Stimulated activated CD8-positive, alpha-beta memory T cell treated with anti-CD3 and anti-CD28 coated beads, Interleukin-4, amount 100 ng/mL, for 48 hours (primary cell): ENCODE measurements at regions not wholly inside any gene's neighbourhood (a gene's known extent, or its start where the extent isn't known, plus 50 kb on each side); places are given as distances from the start of the nearest gene placed in this dataset.

Source experiments
- DNase-seq: peaks from one replicate; pipeline ENCODE4 v3.0.0-alpha.2; 2020

GRCh38 chr22:49620666-49621065 lies 207.0 kb downstream of the BRD1 start:
- no peak for DNase-seq

DNA sequence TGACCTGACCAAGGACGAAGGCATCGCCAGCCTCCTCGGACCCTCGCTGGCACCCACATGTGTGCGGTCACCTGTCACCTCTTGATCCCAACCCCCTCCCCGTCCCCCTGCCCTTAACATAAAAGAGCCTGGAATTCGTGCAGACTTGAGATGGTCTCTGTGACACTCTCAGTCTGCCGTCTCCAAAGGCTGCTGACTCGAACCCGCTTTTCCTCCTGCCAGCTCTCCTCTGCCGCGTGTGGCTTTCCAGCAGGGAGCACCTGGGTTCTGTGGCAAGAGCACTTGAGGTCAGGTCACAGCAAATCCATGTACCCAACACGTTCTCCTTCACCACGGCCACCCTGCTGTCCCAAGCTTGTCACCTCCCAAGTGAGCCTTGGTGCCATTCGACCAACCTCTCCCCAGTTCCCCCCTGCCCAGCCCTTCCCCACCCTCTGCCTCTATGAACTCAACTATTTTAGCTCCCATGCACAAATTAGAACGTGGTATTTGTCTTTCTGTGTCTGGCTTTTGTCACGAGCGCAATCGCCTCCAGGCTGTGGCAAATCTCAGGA lies 207.6 kb downstream of the BRD1 start:
- no peak for DNase-seq

GRCh38 chr22:49619301-49619700 lies 208.4 kb downstream of the BRD1 start:
- no peak for DNase-seq

DNA sequence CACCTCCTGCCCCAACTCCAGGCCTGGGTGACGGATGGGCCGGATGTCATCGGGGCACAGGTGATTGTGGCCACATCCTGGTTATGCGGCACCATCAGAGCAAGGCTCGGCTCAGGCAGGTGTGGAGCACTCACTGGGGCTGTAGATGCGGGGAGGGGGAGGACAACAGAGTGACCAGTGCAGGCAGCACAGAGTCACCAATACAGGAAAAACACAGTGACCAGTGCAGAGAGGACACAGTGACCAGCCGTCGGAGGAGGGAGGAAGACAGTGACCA lies 209.1 kb downstream of the BRD1 start:
- no peak for DNase-seq

GRCh38 chr22:49617866-49618676 lies 209.6 kb downstream of the BRD1 start:
- no peak for DNase-seq

- DNase-seq, result no peak
These were observed 210.4 kb downstream of the BRD1 start for GRCh38 chr22:49617264-49617663.

GRCh38 chr22:49616356-49617231 lies 211.1 kb downstream of the BRD1 start:
- no peak for DNase-seq

DNA sequence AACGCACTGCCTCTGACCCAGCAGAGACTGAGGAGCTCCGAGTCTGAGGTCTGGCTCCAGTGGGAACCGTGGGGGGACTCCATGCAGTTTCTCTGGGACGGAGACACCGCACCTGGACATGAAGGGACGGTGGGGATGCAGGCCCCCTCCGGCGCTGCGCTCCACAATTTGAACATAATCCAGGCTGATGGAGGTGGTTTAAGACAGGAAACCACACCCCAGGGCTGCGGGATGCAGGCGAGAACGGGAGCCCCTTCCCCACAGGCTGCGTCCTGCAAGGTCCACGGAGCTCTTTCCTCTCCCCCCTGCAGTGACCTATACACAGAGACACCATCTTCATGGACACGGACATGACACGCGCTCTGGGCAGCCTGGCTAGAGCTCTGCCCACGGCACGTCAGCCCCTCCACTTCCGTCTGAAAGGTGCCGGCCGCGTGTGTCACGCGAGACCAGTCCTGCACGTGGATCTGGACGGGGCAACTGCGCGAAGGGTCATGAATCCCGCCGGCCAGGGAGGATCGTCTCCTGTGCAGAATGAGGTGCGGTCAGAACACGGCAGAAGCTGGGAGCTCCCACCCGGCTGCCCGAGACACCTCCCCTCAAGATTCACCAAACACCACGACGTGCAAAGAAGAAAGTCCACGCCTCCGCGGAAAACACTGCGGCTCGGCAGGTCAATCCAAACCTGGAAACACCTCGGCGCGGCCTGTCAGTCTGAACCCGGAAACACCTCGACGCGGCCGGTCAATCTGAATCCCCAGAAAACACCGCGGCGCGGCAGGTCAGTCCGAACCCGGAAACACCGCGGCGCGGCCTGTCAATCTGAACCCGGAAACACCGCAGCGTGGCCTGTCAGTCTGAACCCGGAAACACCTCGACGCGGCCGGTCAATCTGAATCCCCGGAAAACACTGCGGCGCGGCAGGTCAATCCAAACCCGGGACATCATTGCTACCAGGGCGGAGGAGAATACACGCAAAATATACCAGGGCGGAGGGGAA lies 212.4 kb downstream of the BRD1 start:
- no peak for DNase-seq

GRCh38 chr22:49613511-49614270 lies 214.0 kb downstream of the BRD1 start:
- DNase-seq, result no peak

DNA sequence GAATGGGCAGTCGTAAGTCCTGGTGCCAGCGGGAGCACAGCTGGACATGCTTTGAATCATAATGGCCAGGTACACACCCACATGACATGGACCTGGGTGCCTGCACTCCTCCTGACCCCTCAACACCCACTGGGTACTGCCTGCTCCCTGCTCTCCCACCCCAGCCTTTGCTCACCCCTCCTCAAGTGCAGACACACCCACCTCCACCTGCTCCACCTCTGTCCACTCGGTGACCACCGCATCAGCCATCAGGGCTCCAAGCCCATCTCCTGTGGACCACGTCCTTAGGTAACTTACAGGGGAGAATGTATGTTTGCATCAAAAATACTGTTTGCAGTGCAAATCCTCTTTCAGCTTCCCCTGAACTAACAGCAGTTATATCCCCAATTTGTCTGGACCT lies 214.6 kb downstream of the BRD1 start:
- DNase-seq, result no peak

DNA sequence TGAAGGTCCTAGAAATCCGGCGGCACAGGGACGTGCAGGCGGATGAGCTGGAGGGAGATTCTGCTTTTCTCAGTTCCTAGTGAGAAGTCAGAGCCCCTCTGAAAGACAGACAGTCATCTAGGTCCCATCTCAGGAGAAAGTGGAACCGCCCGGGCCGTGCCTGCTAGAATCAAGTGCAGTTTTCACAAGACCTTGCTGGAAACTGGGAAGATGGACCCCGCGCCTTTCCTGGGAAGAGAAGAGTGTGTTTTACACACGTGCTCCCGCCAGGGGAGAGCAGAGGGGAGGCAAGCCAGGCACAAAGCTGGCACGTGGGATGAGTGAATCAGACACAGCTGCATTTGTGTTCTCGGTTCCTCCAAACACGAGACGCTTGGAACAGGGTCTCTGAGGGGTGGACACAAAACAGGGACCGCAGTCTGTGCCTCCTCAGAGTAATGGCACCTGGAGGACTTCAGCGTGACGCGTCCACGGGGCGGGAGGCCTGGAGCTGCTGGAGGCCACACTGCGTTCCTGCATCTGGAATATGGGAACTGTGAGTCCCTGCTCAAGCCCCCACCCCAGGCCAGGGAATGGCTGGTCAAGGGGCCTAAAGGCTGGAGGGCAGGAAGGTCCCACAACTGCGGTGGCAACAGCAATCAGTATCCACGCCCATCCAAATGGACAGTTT lies 218.3 kb downstream of the BRD1 start:
- DNase-seq, result no peak

- no peak for DNase-seq
These were observed 219.0 kb downstream of the BRD1 start for GRCh38 chr22:49608660-49609059.

DNA sequence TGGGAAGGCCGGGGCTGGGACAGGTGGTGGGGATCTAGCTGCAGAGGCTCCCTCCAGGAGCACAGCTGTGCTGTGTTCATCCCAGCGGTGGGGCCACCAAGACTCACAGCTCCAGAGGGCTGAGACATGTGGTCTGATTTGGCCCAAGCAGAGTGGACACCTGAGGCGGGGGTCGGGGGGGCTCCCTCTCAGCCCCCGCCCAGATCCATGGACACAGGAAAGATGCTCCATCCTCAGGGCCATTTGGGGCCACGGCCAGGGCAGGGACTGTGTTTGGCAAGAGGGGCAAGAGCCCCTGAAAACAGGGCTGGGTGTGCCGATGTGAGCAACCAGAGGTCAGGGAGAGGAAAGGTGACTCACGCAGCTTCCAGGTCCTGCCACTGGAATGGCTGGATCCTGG lies 219.4 kb downstream of the BRD1 start:
- no peak for DNase-seq

- DNase-seq, result no peak
These were observed 219.9 kb downstream of the BRD1 start for GRCh38 chr22:49607821-49608220.

GRCh38 chr22:49606562-49607290 lies 220.9 kb downstream of the BRD1 start:
- no peak for DNase-seq

- DNase-seq, result no peak
These were observed 222.9 kb downstream of the BRD1 start for GRCh38 chr22:49604732-49605302.

DNA sequence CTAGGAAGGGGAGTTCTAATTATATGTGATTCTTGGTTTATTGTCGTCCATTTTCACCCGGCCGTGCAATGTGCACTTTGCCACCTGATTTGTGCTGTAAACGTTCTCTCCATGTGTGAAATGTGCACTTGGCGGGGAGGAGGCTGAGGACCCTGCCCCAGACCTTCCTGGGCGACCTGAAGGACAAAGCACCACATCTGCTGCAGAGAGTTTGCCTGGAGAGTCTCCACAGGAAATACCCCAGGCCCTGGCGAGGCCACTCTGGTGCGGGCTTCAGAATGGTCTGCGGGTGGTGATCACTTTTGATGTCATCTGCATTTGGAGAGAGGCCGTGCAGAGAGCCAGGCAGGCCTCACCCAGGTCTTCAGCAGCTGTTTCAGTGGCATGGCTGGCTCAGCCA lies 224.7 kb downstream of the BRD1 start:
- DNase-seq, result no peak

- no peak for DNase-seq
These were observed 225.2 kb downstream of the BRD1 start for GRCh38 chr22:49602481-49602880.

- DNase-seq, result no peak
These were observed 225.9 kb downstream of the BRD1 start for GRCh38 chr22:49601614-49602321.
